HCT116 (cell line): ENCODE measurements at regions not wholly inside any gene's neighbourhood (a gene's known extent, or its start where the extent isn't known, plus 50 kb on each side); places are given as distances from the start of the nearest gene placed in this dataset.

ENCODE experiments used
- ATAC-seq: fragments of 200-7000 bp; cut with Tn5 transposase; 2 replicates; pipeline ENCODE4 v1.9.1; 2020; ENCODE audit warnings: mild to moderate bottlenecking, moderate library complexity
- BruUV-seq: library from RNA; stranded (reverse); fragments of 400-500 nt; replicated peaks from 2 replicates; lab custom pipeline; 2021; lab: Mats Ljungman, UMichigan
- CTCF ChIA-PET: fragments of 300-600 bp; sonication (Branson Sonifier 250); formaldehyde crosslinking; loops from one replicate; lab custom pipeline; 2021; ENCODE audit warnings: antibody characterized with exemption; lab: Charles Lee
- POLR2A ChIA-PET: fragments of 300-600, 350-600 bp; sonication (Branson Sonifier 250); formaldehyde crosslinking; loops from one replicate; lab custom pipeline; 2021; ENCODE audit warnings: antibody characterized with exemption; lab: Charles Lee
- RAD21 ChIA-PET, 2 experiments: fragments of 300-600 bp; sonication (Branson Sonifier 250); formaldehyde crosslinking; loops; one replicate each; lab custom pipeline; 2023; ENCODE audit warnings: low total read pairs in 2 of 2; ENCODE audit not compliant: uncharacterized antibody in 2 of 2, unreplicated experiment in 2 of 2, low non-redundant PET in 1 of 2; lab: Charles Lee
- DNase-seq: peaks from one replicate; pipeline ENCODE4 v3.0.0-alpha.2; 2010; ENCODE audit warnings: low read depth, low spot score
- H2AFZ ChIP-seq: fragments of 200-600 bp; shearing (Covaris generic), sonication (generic); 2 replicates; pipeline ENCODE4 v1.6.1; 2017; ENCODE audit warnings: low read depth, mixed run types, mixed read lengths, antibody characterized with exemption, low read length; ENCODE audit not compliant: poor library complexity, severe bottlenecking
- H3K27ac ChIP-seq: 2 replicates; pipeline ENCODE4 v1.5.1; 2012; ENCODE audit warnings: low read depth, low read length
- H3K27me3 ChIP-seq: fragments of 200-600 bp; sonication (generic); 2 replicates; pipeline ENCODE4 v1.6.1; 2016; ENCODE audit warnings: mixed run types, low read length, mixed read lengths; ENCODE audit not compliant: insufficient read depth
- H3K36me3 ChIP-seq, 2 experiments: fragments of 200-500 bp in 1 of 2; fragments of 200-600 bp in 1 of 2; sonication (Bioruptor generic) in 1 of 2; sonication (generic) in 1 of 2; 2 replicates each; pipeline versions ENCODE4 v1.5.1 to v1.6.1; 2014 to 2016; ENCODE audit warnings: low read length in 2 of 2, inconsistent platforms in 1 of 2, mixed read lengths in 1 of 2, mixed run types in 1 of 2; ENCODE audit not compliant: insufficient read depth in 2 of 2, control insufficient read depth in 1 of 2
- H3K4me1 ChIP-seq, 2 experiments: fragments of 200-600 bp in 1 of 2; sonication (generic) in 1 of 2; 2 replicates each; pipeline versions ENCODE4 v1.5.1 to v1.6.1; 2012 to 2017; ENCODE audit warnings: low read length in 2 of 2, inconsistent platforms in 1 of 2, mild to moderate bottlenecking in 1 of 2, mixed read lengths in 1 of 2, mixed run types in 1 of 2, moderate library complexity in 1 of 2; ENCODE audit not compliant: insufficient read depth in 2 of 2, control insufficient read depth in 1 of 2
- H3K4me2 ChIP-seq: fragments of 200-600 bp; sonication (generic); 2 replicates; pipeline ENCODE4 v1.6.1; 2017; ENCODE audit warnings: mixed run types, low read length, mixed read lengths
- H3K4me3 ChIP-seq, 2 experiments: fragments of 200-600 bp in 1 of 2; sonication (generic) in 1 of 2; replicated peaks in 1 of 2; 2 replicates each; pipeline ENCODE4 v1.5.1; 2011 to 2016; ENCODE audit warnings: low read length in 2 of 2, control low read depth in 1 of 2, low read depth in 1 of 2, mild to moderate bottlenecking in 1 of 2, mixed read lengths in 1 of 2, mixed run types in 1 of 2
- H3K79me2 ChIP-seq: fragments of 200-600 bp; sonication (generic); 2 replicates; pipeline ENCODE4 v1.6.1; 2017; ENCODE audit warnings: mild to moderate bottlenecking, mixed run types, low read length, moderate library complexity, mixed read lengths; ENCODE audit not compliant: insufficient read depth
- H3K9ac ChIP-seq: fragments of 200-600 bp; sonication (generic); 2 replicates; pipeline ENCODE4 v1.6.1; 2016; ENCODE audit warnings: low read length, mixed read lengths
- H3K9me2 ChIP-seq: fragments of 200-600 bp; sonication (generic), shearing (Covaris generic); 2 replicates; pipeline ENCODE4 v1.6.1; 2017; ENCODE audit warnings: mixed run types, mild to moderate bottlenecking, moderate library complexity; ENCODE audit not compliant: insufficient read depth
- H3K9me3 ChIP-seq, 2 experiments: fragments of 200-500 bp in 1 of 2; fragments of 200-600 bp in 1 of 2; sonication (Bioruptor generic) in 1 of 2; sonication (generic) in 1 of 2; 2 replicates each; pipeline ENCODE4 v1.6.1; 2014 to 2017; ENCODE audit warnings: low read length in 2 of 2, mixed read lengths in 2 of 2, inconsistent platforms in 1 of 2, low read depth in 1 of 2, mild to moderate bottlenecking in 1 of 2, mixed run types in 1 of 2, moderate library complexity in 1 of 2; ENCODE audit not compliant: control insufficient read depth in 1 of 2, insufficient read depth in 1 of 2
- H4K20me1 ChIP-seq: fragments of 200-600 bp; sonication (generic), shearing (Covaris generic); 2 replicates; pipeline ENCODE4 v1.6.1; 2017; ENCODE audit warnings: mixed run types, mild to moderate bottlenecking, moderate library complexity; ENCODE audit not compliant: insufficient read depth
- ATF3 ChIP-seq: IDR thresholded peaks from 2 replicates; pipeline ENCODE4 v1.6.1; 2012
- CBX3 ChIP-seq: IDR thresholded peaks from 2 replicates; pipeline ENCODE4 v1.6.1; 2012; ENCODE audit warnings: low read depth
- CEBPB ChIP-seq: IDR thresholded peaks from 2 replicates; pipeline ENCODE4 v1.6.1; 2012; ENCODE audit warnings: low read depth
- EGR1 ChIP-seq: IDR thresholded peaks from 2 replicates; pipeline ENCODE4 v1.6.1; 2012; ENCODE audit warnings: low read depth
- EZH2 ChIP-seq: fragments of 200-600 bp; sonication (generic); IDR thresholded peaks from 2 replicates; pipeline ENCODE4 v1.6.1; 2017; ENCODE audit warnings: antibody characterized with exemption, mixed run types
- FOSL1 ChIP-seq: IDR thresholded peaks from 2 replicates; pipeline ENCODE4 v1.6.1; 2012; ENCODE audit warnings: low read depth
- JUND ChIP-seq: IDR thresholded peaks from 2 replicates; pipeline ENCODE4 v1.6.1; 2012
- MAX ChIP-seq: IDR thresholded peaks from 2 replicates; pipeline ENCODE4 v1.6.1; 2012
- POLR2A ChIP-seq: IDR thresholded peaks from 2 replicates; pipeline ENCODE4 v1.7.0; 2011; ENCODE audit warnings: borderline replicate concordance; ENCODE audit not compliant: insufficient read depth, insufficient read length; ENCODE audit errors: extremely low read depth
- POLR2AphosphoS5 ChIP-seq: IDR thresholded peaks from 2 replicates; pipeline ENCODE4 v1.6.1; 2011; ENCODE audit warnings: mild to moderate bottlenecking, low read depth, low read length, moderate library complexity
- REST ChIP-seq: IDR thresholded peaks from 2 replicates; pipeline ENCODE4 v1.6.1; 2012; ENCODE audit warnings: low read depth
- SIN3A ChIP-seq: IDR thresholded peaks from 2 replicates; pipeline ENCODE4 v1.6.1; 2012; ENCODE audit warnings: low read depth
- SP1 ChIP-seq: IDR thresholded peaks from 2 replicates; pipeline ENCODE4 v1.6.1; 2012; ENCODE audit warnings: low read depth
- TCF7L2 ChIP-seq: IDR thresholded peaks from 2 replicates; pipeline ENCODE4 v1.7.0; 2011; ENCODE audit warnings: borderline replicate concordance, inconsistent platforms; ENCODE audit not compliant: insufficient read depth, insufficient read length; ENCODE audit errors: extremely low read depth
- YY1 ChIP-seq: IDR thresholded peaks from 2 replicates; pipeline ENCODE4 v1.6.1; 2011; ENCODE audit warnings: low read length, low read depth, moderate library complexity, mild to moderate bottlenecking; ENCODE audit not compliant: insufficient replicate concordance; ENCODE audit errors: extremely low read depth
- ZFX ChIP-seq: fragments of 450-650 bp; IDR thresholded peaks from 2 replicates; pipeline ENCODE4 v1.6.1; 2017
- intact Hi-C: fragments of 100-400 bp; cut with micrococcal nuclease; formaldehyde crosslinking; loops from 2 replicates; pipeline ENCODE4 v1.10.0; 2022

- H3K4me1 ChIP-seq: no peaks in the 10 kb centered on the region
- no peak overlapping the region for H3K4me3 ChIP-seq
- H3K27ac ChIP-seq: no peak overlapping the region
- H3K9me3 ChIP-seq: peaks cover 0 to 4% of the 10 kb centered on the region in 2 experiments; a peak in 1 of 4 replicates
- ChIA-PET RAD21 (no interaction called here), CTCF (no interaction called here)
- H4K20me1 ChIP-seq: no peaks in the 10 kb centered on the region
- no peaks in the 10 kb centered on the region for H3K36me3 ChIP-seq
- peaks cover 25% of the 10 kb centered on the region for H3K27me3 ChIP-seq
- no peak for DNase-seq
- no peak overlapping the region for H2AFZ ChIP-seq
- no TSS peak for BruUV-seq
- intact Hi-C loops: no loop called here
- H3K9ac ChIP-seq: no peak overlapping the region
- TF ChIP-seq SP1: no peak
- TF ChIP-seq ATF3: no peak
- no peak for TF ChIP-seq POLR2AphosphoS5
- TF ChIP-seq MAX: no peak
- TF ChIP-seq SIN3A: no peak
- TF ChIP-seq CEBPB: no peak
- no peak for TF ChIP-seq EGR1
- no peak for TF ChIP-seq POLR2A
- no peak for TF ChIP-seq YY1
- no peak for TF ChIP-seq FOSL1
- no peak for TF ChIP-seq CBX3
- TF ChIP-seq ZFX: no peak
- TF ChIP-seq, all 23 proteins: peak for 0
- Histone ChIP-seq H3K9me2 (no peaks in the 10 kb centered on the region), H3K4me2 (no peak overlapping the region), H3K79me2 (no peaks in the 10 kb centered on the region)
- POLR2A ChIA-PET: no interaction called here
- no peak for ATAC-seq
Measured at GRCh38 chr10:111874576-111874975, 309.0 kb downstream of the GPAM start.

GRCh38 chr10:111875725-111876124 is 307.8 kb downstream of the GPAM start:
- no peak for DNase-seq
- H3K36me3 ChIP-seq: no peaks in the 10 kb centered on the region
- intact Hi-C loops: no loop called here
- no peak for ATAC-seq
- no peak overlapping the region for H3K9ac ChIP-seq
- no peak overlapping the region for H3K4me2 ChIP-seq
- H3K9me3 ChIP-seq: peaks cover 0 to 4% of the 10 kb centered on the region in 2 experiments; a peak in 1 of 4 replicates
- H3K79me2 ChIP-seq: no peaks in the 10 kb centered on the region
- POLR2A ChIA-PET: no interaction called here
- no peaks in the 10 kb centered on the region for H3K4me1 ChIP-seq
- H3K4me3 ChIP-seq: no peak overlapping the region
- no TSS peak for BruUV-seq
- no peaks in the 10 kb centered on the region for H4K20me1 ChIP-seq
- H3K27me3 ChIP-seq: peaks cover 25% of the 10 kb centered on the region
- H3K9me2 ChIP-seq: no peaks in the 10 kb centered on the region
- no peak overlapping the region for H2AFZ ChIP-seq
- CTCF ChIA-PET: no interaction called here
- RAD21 ChIA-PET: no interaction called here
- no peak overlapping the region for H3K27ac ChIP-seq
- TF ChIP-seq ATF3: no peak
- TF ChIP-seq FOSL1: no peak
- TF ChIP-seq EZH2: no peak
- TF ChIP-seq MAX: no peak
- no peak for TF ChIP-seq YY1
- TF ChIP-seq TCF7L2: no peak
- TF ChIP-seq ZFX: no peak
- no peak for TF ChIP-seq JUND
- TF ChIP-seq POLR2AphosphoS5: no peak
- TF ChIP-seq REST: no peak
